ENCODE measurements at regions not wholly inside any gene's neighbourhood (a gene's known extent, or its start where the extent isn't known, plus 50 kb on each side); places are given as distances from the start of the nearest gene placed in this dataset.
"Not testable (repeated sequence)": the region's sequence is repeated elsewhere in the genome, so short reads cannot be mapped to it uniquely, and the experiment has no call there.

- not testable (repeated sequence) for TF ChIP-seq CTCF (IDR thresholded peaks at IDR 0.05); EZH2 (IDR thresholded peaks at IDR 0.05; ENCODE audit: borderline replicate concordance, insufficient read depth, low read depth, low read length, poor library complexity, severe bottlenecking)
Measured at GRCh38 chr9:64368644-64368942, 916.4 kb downstream of the FOXD4L5 start.
